H1 (cell line): ENCODE measurements at regions not wholly inside any gene's neighbourhood (a gene's known extent, or its start where the extent isn't known, plus 50 kb on each side); places are given as distances from the start of the nearest gene placed in this dataset.

Source experiments
- CTCF ChIA-PET: fragments of 300-600 bp; sonication (Branson Sonifier 250); formaldehyde crosslinking; loops from one replicate; lab custom pipeline; 2021; ENCODE audit not compliant: partially characterized antibody; lab: Charles Lee
- POLR2A ChIA-PET: fragments of 300-600 bp; sonication (Branson Sonifier 250); formaldehyde crosslinking; loops from one replicate; lab custom pipeline; 2021; ENCODE audit warnings: inconsistent platforms; ENCODE audit not compliant: partially characterized antibody; lab: Charles Lee
- DNase-seq, 2 experiments: peaks; one replicate each; pipeline versions ENCODE4 v3.0.0 to v3.0.0-alpha.2; 2010 to 2022; ENCODE audit warnings: low spot score in 2 of 2, low read depth in 1 of 2, mixed read lengths in 1 of 2
- FAIRE-seq: peaks from 2 replicates; lab custom pipeline; 2011; peaks lifted over from hg19 to GRCh38; lab: Jason Lieb, UNC
- H2AFZ ChIP-seq: 2 replicates; pipeline ENCODE4 v1.8.1; 2012; ENCODE audit warnings: low read length, inconsistent platforms
- H2AK5ac ChIP-seq: 2 replicates; pipeline ENCODE4 v1.6.1; 2013; ENCODE audit warnings: low read depth, low read length
- H2BK120ac ChIP-seq: replicated peaks from 2 replicates; pipeline ENCODE3; 2013; ENCODE audit warnings: low read depth, low read length, inconsistent platforms
- H2BK12ac ChIP-seq: 2 replicates; pipeline ENCODE4 v1.6.1; 2013; ENCODE audit warnings: low read depth, low read length
- H2BK15ac ChIP-seq: 2 replicates; pipeline ENCODE4 v1.6.1; 2013; ENCODE audit warnings: low read length
- H2BK20ac ChIP-seq: 2 replicates; pipeline ENCODE4 v1.6.1; 2013; ENCODE audit warnings: low read length
- H2BK5ac ChIP-seq: 2 replicates; pipeline ENCODE4 v1.6.1; 2013; ENCODE audit warnings: low read depth, low read length
- H3K14ac ChIP-seq: 2 replicates; pipeline ENCODE4 v1.6.1; 2013; ENCODE audit warnings: inconsistent platforms; ENCODE audit not compliant: insufficient read length
- H3K18ac ChIP-seq: 2 replicates; pipeline ENCODE4 v1.6.1; 2013; ENCODE audit warnings: low read length; ENCODE audit errors: extremely low read depth
- H3K23ac ChIP-seq: 2 replicates; pipeline ENCODE4 v1.6.1; 2013; ENCODE audit warnings: inconsistent platforms; ENCODE audit not compliant: insufficient read length
- H3K23me2 ChIP-seq: 2 replicates; pipeline ENCODE4 v1.6.1; 2013; ENCODE audit warnings: low read depth, low read length
- H3K27ac ChIP-seq: 2 replicates; pipeline ENCODE4 v1.6.1; 2011; ENCODE audit warnings: low read depth, low read length, inconsistent platforms
- H3K27me3 ChIP-seq, 4 experiments: replicated peaks in 1 of 4; 1 replicate in 1 of 4; 2 replicates in 3 of 4; pipeline versions ENCODE4 v1.6.1 to v1.8.1; 2011 to 2013; ENCODE audit warnings: low read length in 3 of 4, mild to moderate bottlenecking in 3 of 4, inconsistent platforms in 2 of 4, mixed read lengths in 2 of 4, moderate library complexity in 1 of 4; ENCODE audit not compliant: control insufficient read depth in 3 of 4, insufficient read depth in 3 of 4; ENCODE audit errors: extremely low read depth in 1 of 4
- H3K36me3 ChIP-seq, 4 experiments: 2 replicates each; pipeline versions ENCODE4 v1.6.1 to v1.8.1; 2011 to 2013; ENCODE audit warnings: mild to moderate bottlenecking in 4 of 4, low read length in 3 of 4, moderate library complexity in 2 of 4, control low read depth in 1 of 4, inconsistent platforms in 1 of 4; ENCODE audit not compliant: insufficient read depth in 4 of 4, control insufficient read depth in 2 of 4
- H3K4ac ChIP-seq: replicated peaks from 2 replicates; pipeline ENCODE3; 2013; ENCODE audit warnings: low read length, low read depth, mixed read lengths, inconsistent platforms; ENCODE audit not compliant: insufficient read length
- H3K4me1 ChIP-seq, 4 experiments: replicated peaks in 1 of 4; 1 replicate in 1 of 4; 2 replicates in 3 of 4; pipeline versions ENCODE4 v1.6.1 to v1.8.1; 2011 to 2013; ENCODE audit warnings: low read length in 3 of 4, inconsistent platforms in 2 of 4, mixed read lengths in 1 of 4; ENCODE audit not compliant: insufficient read depth in 4 of 4, control insufficient read depth in 3 of 4
- H3K4me2 ChIP-seq, 2 experiments: 2 replicates each; pipeline versions ENCODE4 v1.6.1 to v1.8.1; 2011 to 2013; ENCODE audit warnings: low read depth in 2 of 2, low read length in 2 of 2, control low read depth in 1 of 2, inconsistent platforms in 1 of 2, mild to moderate bottlenecking in 1 of 2; ENCODE audit not compliant: insufficient read depth in 1 of 2
- H3K4me3 ChIP-seq, 4 experiments: fragments of 200-600, 300-600 bp in 1 of 4; sonication (generic), shearing (Covaris generic), sonication (Bioruptor Twin) in 1 of 4; 2 replicates each; pipeline versions ENCODE4 v1.5.1 to v1.8.1; 2011 to 2016; ENCODE audit warnings: low read length in 4 of 4, low read depth in 3 of 4, control low read depth in 2 of 4, inconsistent platforms in 2 of 4, mild to moderate bottlenecking in 2 of 4, mixed read lengths in 1 of 4, moderate library complexity in 1 of 4; ENCODE audit not compliant: insufficient read depth in 2 of 4; ENCODE audit errors: extremely low read depth in 1 of 4
- H3K56ac ChIP-seq: replicated peaks from 2 replicates; pipeline ENCODE3; 2013; ENCODE audit warnings: low read depth, mild to moderate bottlenecking, mixed read lengths, low read length, inconsistent platforms; ENCODE audit not compliant: insufficient read length
- H3K79me1 ChIP-seq: 2 replicates; pipeline ENCODE4 v1.6.1; 2013; ENCODE audit warnings: low read depth, low read length, control low read depth
- H3K79me2 ChIP-seq, 2 experiments: 2 replicates each; pipeline versions ENCODE4 v1.6.1 to v1.8.1; 2012 to 2013; ENCODE audit warnings: low read length in 2 of 2, mild to moderate bottlenecking in 2 of 2, inconsistent platforms in 1 of 2; ENCODE audit not compliant: insufficient read depth in 2 of 2, control insufficient read depth in 1 of 2
- H3K9ac ChIP-seq, 4 experiments: replicated peaks in 1 of 4; 1 replicate in 1 of 4; 2 replicates in 3 of 4; pipeline versions ENCODE4 v1.6.1 to v1.8.1; 2011 to 2013; ENCODE audit warnings: low read depth in 3 of 4, low read length in 3 of 4, control low read depth in 2 of 4, mild to moderate bottlenecking in 2 of 4, moderate library complexity in 2 of 4, inconsistent platforms in 1 of 4; ENCODE audit errors: extremely low read depth in 1 of 4
- H3K9me3 ChIP-seq, 2 experiments: 2 replicates each; pipeline versions ENCODE4 v1.6.1 to v1.8.1; 2012 to 2013; ENCODE audit warnings: mild to moderate bottlenecking in 2 of 2, moderate library complexity in 2 of 2, control low read depth in 1 of 2, inconsistent platforms in 1 of 2, low read depth in 1 of 2, low read length in 1 of 2, mixed read lengths in 1 of 2; ENCODE audit not compliant: insufficient read depth in 2 of 2
- H4K20me1 ChIP-seq, 2 experiments: replicated peaks in 1 of 2; 2 replicates each; pipeline versions ENCODE3 to v1.8.1; 2011 to 2013; ENCODE audit warnings: inconsistent platforms in 2 of 2, low read length in 2 of 2, mild to moderate bottlenecking in 1 of 2; ENCODE audit not compliant: insufficient read depth in 2 of 2, control insufficient read depth in 1 of 2
- H4K5ac ChIP-seq: 2 replicates; pipeline ENCODE4 v1.6.1; 2013; ENCODE audit warnings: low read length, low read depth, mixed read lengths, inconsistent platforms; ENCODE audit not compliant: insufficient read length
- H4K8ac ChIP-seq: 2 replicates; pipeline ENCODE4 v1.8.0; 2013; ENCODE audit warnings: mild to moderate bottlenecking, moderate library complexity, low read length, inconsistent platforms; ENCODE audit not compliant: insufficient read depth; ENCODE audit errors: extremely low read depth
- H4K91ac ChIP-seq: replicated peaks from 2 replicates; pipeline ENCODE3; 2013; ENCODE audit warnings: low read length, mixed read lengths, inconsistent platforms; ENCODE audit not compliant: insufficient read length
- ASH2L ChIP-seq: fragments of 200-600, 300-600 bp; sonication (generic); IDR thresholded peaks from one replicate; pipeline ENCODE4 v1.7.1; 2017; ENCODE audit warnings: low read length
- EP300 ChIP-seq, 2 experiments: IDR thresholded peaks; 1 replicate in 1 of 2; 2 replicates in 1 of 2; pipeline ENCODE4 v1.6.1; 2011 to 2012; ENCODE audit warnings: low read depth in 2 of 2, low read length in 2 of 2, mild to moderate bottlenecking in 2 of 2, borderline replicate concordance in 1 of 2, inconsistent platforms in 1 of 2, moderate library complexity in 1 of 2

GRCh38 chr1:82542766-82543165 lies 742.0 kb downstream of the ADGRL2 start:
- H3K4me2 ChIP-seq = no peak overlapping the region
- H3K36me3 ChIP-seq = no peaks in the 10 kb centered on the region
- no peak overlapping the region for H3K9ac ChIP-seq
- no peak overlapping the region for H3K14ac ChIP-seq
- H3K9me3 ChIP-seq = no peaks in the 10 kb centered on the region
- no peak overlapping the region for H3K4me3 ChIP-seq
- no peaks in the 10 kb centered on the region for H3K23me2 ChIP-seq
- no peaks in the 10 kb centered on the region for H3K79me1 ChIP-seq
- H4K8ac ChIP-seq = no peak overlapping the region
- no peak overlapping the region for H3K23ac ChIP-seq
- POLR2A ChIA-PET = no interaction called here
- CTCF ChIA-PET = interaction anchor here (0.6 kb wide), 1 partner anchor 262 kb away, joined by 3 read pairs; no protein-coding TSS in a partner anchor
- no peak overlapping the region for H2AFZ ChIP-seq
- no peak overlapping the region for H2BK12ac ChIP-seq
- H3K4me1 ChIP-seq = no peaks in the 10 kb centered on the region
- H2BK15ac ChIP-seq = no peak overlapping the region
- H2BK120ac ChIP-seq = no peak overlapping the region
- no peak overlapping the region for H2BK5ac ChIP-seq
- FAIRE-seq (no peak), DNase-seq (no peak)
- H2AK5ac ChIP-seq = no peak overlapping the region
- no peak overlapping the region for H2BK20ac ChIP-seq
- H4K91ac ChIP-seq = no peak overlapping the region
- no peak overlapping the region for H3K4ac ChIP-seq
- H4K5ac ChIP-seq = no peak overlapping the region
- no peaks in the 10 kb centered on the region for H3K79me2 ChIP-seq
- no peaks in the 10 kb centered on the region for H4K20me1 ChIP-seq
- no peak overlapping the region for H3K27ac ChIP-seq
- no peaks in the 10 kb centered on the region for H3K27me3 ChIP-seq
- H3K18ac ChIP-seq = no peak overlapping the region
- H3K56ac ChIP-seq = no peak overlapping the region
- TF ChIP-seq ASH2L (no peak), EP300 (IDR thresholded peaks at IDR 0.05; ENCODE audit: borderline replicate concordance in 1 of 2, low read depth in 2 of 2, low read length in 2 of 2) (no peak)
